HG03469 (cell line): ENCODE measurements at regions not wholly inside any gene's neighbourhood (a gene's known extent, or its start where the extent isn't known, plus 50 kb on each side); places are given as distances from the start of the nearest gene placed in this dataset.
A peak's percentile ranks its signal among the peaks of the same experiment; 100 is the strongest.
"Not testable (repeated sequence)": the region's sequence is repeated elsewhere in the genome, so short reads cannot be mapped to it uniquely, and the experiment has no call there.

Experiments used
- ATAC-seq: cut with Tn5 transposase; IDR thresholded peaks from one replicate; pipeline ENCODE4 v1.9.1; 2021; ENCODE audit warnings: mild to moderate bottlenecking, moderate library complexity, moderate number of reproducible peaks; ENCODE audit not compliant: unreplicated experiment

GRCh38 chr13:86253497-86253896 is 454.3 kb upstream of the SLITRK6 start:
- not testable (repeated sequence) for ATAC-seq

- ATAC-seq = not testable (repeated sequence)
Observed at GRCh38 chr13:86255820-86256219, 456.6 kb upstream of the SLITRK6 start.

- no peak for ATAC-seq
Observed at GRCh38 chr13:86269511-86269910, 470.3 kb upstream of the SLITRK6 start.

GRCh38 chr13:86282442-86282841 is 483.2 kb upstream of the SLITRK6 start:
- peak; percentile 56 for ATAC-seq

GRCh38 chr13:86283031-86283430 is 483.8 kb upstream of the SLITRK6 start:
- ATAC-seq = no peak

GRCh38 chr13:86298725-86299124 is 499.5 kb upstream of the SLITRK6 start:
- ATAC-seq = no peak

- ATAC-seq = no peak
Observed at GRCh38 chr13:86299128-86299527, 499.9 kb upstream of the SLITRK6 start.

GRCh38 chr13:86309881-86310280 is 510.7 kb upstream of the SLITRK6 start:
- ATAC-seq = no peak

GRCh38 chr13:86313421-86313820 is 514.2 kb upstream of the SLITRK6 start:
- ATAC-seq = no peak

GRCh38 chr13:86318450-86318849 is 519.2 kb upstream of the SLITRK6 start:
- ATAC-seq = no peak

- no peak for ATAC-seq
Observed at GRCh38 chr13:86324191-86324590, 525.0 kb upstream of the SLITRK6 start.

GRCh38 chr13:86355301-86355700 is 556.1 kb upstream of the SLITRK6 start:
- ATAC-seq = no peak

GRCh38 chr13:86357106-86357505 is 557.9 kb upstream of the SLITRK6 start:
- ATAC-seq = no peak

- ATAC-seq = not testable (repeated sequence)
Observed at GRCh38 chr13:86363749-86364148, 564.5 kb upstream of the SLITRK6 start.

- ATAC-seq = no peak
Observed at GRCh38 chr13:86368924-86369323, 569.7 kb upstream of the SLITRK6 start.

GRCh38 chr13:86377451-86377850 is 578.2 kb upstream of the SLITRK6 start:
- no peak for ATAC-seq

- no peak for ATAC-seq
Observed at GRCh38 chr13:86378628-86379027, 579.4 kb upstream of the SLITRK6 start.

GRCh38 chr13:86383151-86383550 is 583.9 kb upstream of the SLITRK6 start:
- no peak for ATAC-seq

- no peak for ATAC-seq
Observed at GRCh38 chr13:86383561-86383960, 584.3 kb upstream of the SLITRK6 start.

GRCh38 chr13:86397635-86398034 is 598.4 kb upstream of the SLITRK6 start:
- ATAC-seq = no peak

- ATAC-seq = no peak
Observed at GRCh38 chr13:86399572-86399971, 600.4 kb upstream of the SLITRK6 start.

GRCh38 chr13:86402500-86402899 is 603.3 kb upstream of the SLITRK6 start:
- ATAC-seq = no peak

GRCh38 chr13:86403181-86403580 is 604.0 kb upstream of the SLITRK6 start:
- no peak for ATAC-seq
